Liver (tissue), 7 donors: ENCODE measurements at regions not wholly inside any gene's neighbourhood (a gene's known extent, or its start where the extent isn't known, plus 50 kb on each side); places are given as distances from the start of the nearest gene placed in this dataset.

Experiments
- DNase-seq: peaks from one replicate; pipeline ENCODE4 v3.0.0-alpha.2; 2017; ENCODE audit warnings: low spot score
- H3K27ac ChIP-seq, 2 donors: one replicate each; pipeline ENCODE4 v1.7.0; 2013; ENCODE audit warnings: inconsistent platforms in 2 of 2, low read length in 2 of 2, control low read depth in 1 of 2, low read depth in 1 of 2, mild to moderate bottlenecking in 1 of 2
- H3K27me3 ChIP-seq, 4 donors: one replicate each; pipeline versions ENCODE4 v1.6.1 to v1.7.0; 2013; ENCODE audit warnings: low read length in 3 of 4, inconsistent platforms in 1 of 4, mild to moderate bottlenecking in 1 of 4, moderate library complexity in 1 of 4; ENCODE audit not compliant: control insufficient read depth in 4 of 4, insufficient read depth in 4 of 4
- H3K36me3 ChIP-seq, 4 donors: one replicate each; pipeline versions ENCODE4 v1.6.1 to v1.7.0; 2013; ENCODE audit warnings: low read length in 3 of 4, mild to moderate bottlenecking in 3 of 4, low read depth in 1 of 4, moderate library complexity in 1 of 4; ENCODE audit not compliant: control insufficient read depth in 4 of 4, insufficient read depth in 3 of 4
- H3K4me1 ChIP-seq, 4 donors: one replicate each; pipeline versions ENCODE4 v1.6.1 to v1.7.0; 2013; ENCODE audit warnings: low read length in 3 of 4, mild to moderate bottlenecking in 3 of 4, moderate library complexity in 1 of 4; ENCODE audit not compliant: control insufficient read depth in 4 of 4, insufficient read depth in 4 of 4
- H3K4me3 ChIP-seq, 3 donors: one replicate each; pipeline versions ENCODE4 v1.6.1 to v1.7.0; 2013; ENCODE audit warnings: low read length in 3 of 3, control low read depth in 1 of 3, low read depth in 1 of 3, mild to moderate bottlenecking in 1 of 3
- H3K9ac ChIP-seq, 2 donors: one replicate each; pipeline ENCODE4 v1.7.0; 2013; ENCODE audit warnings: low read length in 2 of 2, mild to moderate bottlenecking in 2 of 2, moderate library complexity in 2 of 2, control low read depth in 1 of 2, low read depth in 1 of 2
- H3K9me3 ChIP-seq, 4 donors: one replicate each; pipeline versions ENCODE4 v1.6.1 to v1.7.0; 2013; ENCODE audit warnings: low read length in 3 of 4; ENCODE audit not compliant: control insufficient read depth in 4 of 4
- ATF3 ChIP-seq: IDR thresholded peaks from 2 replicates; pipeline ENCODE4 v1.6.1; 2016; ENCODE audit warnings: antibody characterized with exemption
- EGR1 ChIP-seq, 2 donors: IDR thresholded peaks; 2 replicates each; pipeline ENCODE4 v1.6.1; 2016 to 2018; ENCODE audit warnings: antibody characterized with exemption in 2 of 2, low read depth in 2 of 2
- FOXA1 ChIP-seq: IDR thresholded peaks from 2 replicates; pipeline ENCODE4 v1.6.1; 2016; ENCODE audit warnings: antibody characterized with exemption
- FOXA2 ChIP-seq: IDR thresholded peaks from 2 replicates; pipeline ENCODE4 v1.6.1; 2016; ENCODE audit warnings: antibody characterized with exemption
- GABPA ChIP-seq, 2 donors: IDR thresholded peaks in 1 of 2; conservative IDR thresholded peaks in 1 of 2; 2 replicates each; pipeline ENCODE4 v1.6.1; 2016; ENCODE audit warnings: antibody characterized with exemption in 2 of 2, mild to moderate bottlenecking in 1 of 2, moderate library complexity in 1 of 2
- HNF4A ChIP-seq, 2 donors: conservative IDR thresholded peaks; 2 replicates each; pipeline ENCODE4 v1.6.1; 2016; ENCODE audit warnings: antibody characterized with exemption in 2 of 2, mild to moderate bottlenecking in 2 of 2
- HNF4G ChIP-seq: IDR thresholded peaks from 2 replicates; pipeline ENCODE4 v1.6.1; 2016; ENCODE audit warnings: antibody characterized with exemption
- JUND ChIP-seq, 2 donors: IDR thresholded peaks; 2 replicates each; pipeline ENCODE4 v1.6.1; 2016; ENCODE audit warnings: antibody characterized with exemption in 2 of 2
- NR2F2 ChIP-seq: IDR thresholded peaks from 2 replicates; pipeline ENCODE4 v1.6.1; 2016; ENCODE audit warnings: antibody characterized with exemption
- RAD21 ChIP-seq, 2 donors: IDR thresholded peaks; 2 replicates each; pipeline ENCODE4 v1.6.1; 2016; ENCODE audit warnings: antibody characterized with exemption in 2 of 2, mild to moderate bottlenecking in 2 of 2
- SP1 ChIP-seq: IDR thresholded peaks from 2 replicates; pipeline ENCODE4 v1.6.1; 2018; ENCODE audit warnings: antibody characterized with exemption, mild to moderate bottlenecking
- TAF1 ChIP-seq: conservative IDR thresholded peaks from 2 replicates; pipeline ENCODE4 v1.6.1; 2016; ENCODE audit warnings: antibody characterized with exemption, mild to moderate bottlenecking
- YY1 ChIP-seq: IDR thresholded peaks from 2 replicates; pipeline ENCODE4 v1.6.1; 2016; ENCODE audit warnings: antibody characterized with exemption, mild to moderate bottlenecking
- ZBTB33 ChIP-seq: IDR thresholded peaks from 2 replicates; pipeline ENCODE4 v1.6.1; 2016; ENCODE audit warnings: antibody characterized with exemption
- WGBS: extraction: QIAGEN DNeasy Blood & Tissue Kit; methylation state at CpG from one replicate; pipeline ENCODE4 v1.1.7; 2013; 5-methylcytosine and 5-hydroxymethylcytosine counted together
- TF ChIP-seq, protein P1 (sequence below): IDR thresholded peaks from 2 replicates; pipeline ENCODE4 v1.6.1; 2016; ENCODE audit warnings: antibody characterized with exemption, mild to moderate bottlenecking
- TF ChIP-seq, protein P2 (sequence below): IDR thresholded peaks from 2 replicates; pipeline ENCODE4 v1.6.1; 2016; ENCODE audit warnings: antibody characterized with exemption
- donor health status: healthy.
- donor health status: healthy.
- donor health status: healthy.
- donor health status: healthy.

DNA sequence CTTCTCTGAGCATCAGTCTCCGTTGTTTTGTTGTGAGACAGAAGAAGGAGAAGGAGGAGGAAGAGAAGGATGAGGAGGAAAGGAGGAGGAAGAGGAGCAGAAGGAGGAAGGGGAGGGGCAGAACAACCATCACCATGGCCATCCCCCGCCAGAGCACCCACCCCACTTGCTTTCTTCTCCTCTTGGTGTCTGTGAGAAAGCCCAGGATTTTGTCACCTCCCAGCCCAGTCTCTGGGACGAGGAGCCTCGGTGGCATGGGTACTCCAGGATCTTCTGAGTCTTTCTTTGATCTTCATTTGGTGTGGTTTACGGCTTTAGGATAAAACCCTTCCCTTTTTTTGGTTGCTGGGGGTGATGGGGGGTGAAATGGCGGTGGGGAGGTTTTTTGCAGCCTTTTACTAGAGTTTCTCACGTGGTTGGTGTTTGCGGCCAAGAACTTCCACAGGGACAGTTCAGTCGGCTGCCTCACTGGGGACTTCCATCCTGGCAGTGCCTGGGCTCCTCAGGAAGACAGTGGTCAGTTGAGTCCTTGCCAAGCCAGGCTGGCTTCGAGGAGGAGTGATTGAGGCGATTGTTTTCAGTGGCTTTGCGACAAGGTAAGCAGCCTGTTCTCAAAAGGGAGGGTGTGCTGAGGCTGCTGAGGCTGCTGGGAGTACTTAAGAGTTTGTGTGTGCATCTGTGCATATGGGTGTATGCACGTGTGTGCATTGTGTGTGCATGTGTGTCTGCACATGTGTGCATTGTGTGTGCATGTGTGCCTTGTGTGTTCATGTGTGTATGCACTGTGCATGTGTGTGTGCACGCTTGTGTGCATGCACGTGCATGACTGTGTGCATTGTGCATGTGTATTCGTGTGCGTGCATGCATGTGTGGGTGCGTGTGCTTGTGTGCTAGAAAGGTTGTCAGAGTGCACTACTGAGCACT, 567.5 kb downstream of the TBC1D22A start:
- Histone ChIP-seq H3K4me1 (no peaks in the 10 kb centered on the region), H3K27ac (no peak overlapping the region), H3K9ac (no peak overlapping the region), H3K9me3 (no peaks in the 10 kb centered on the region), H3K36me3 (no peaks in the 10 kb centered on the region), H3K4me3 (no peak overlapping the region), H3K27me3 (peaks cover 0 to 6% (median 0%) of the 10 kb centered on the region in 4 donors)
- WGBS: 72% methylated on average over 18 of the region's 18 CpGs
- TF ChIP-seq JUND (IDR thresholded peaks at IDR 0.05) (no peak), NR2F2 (no peak), HNF4G (no peak), GABPA (IDR thresholded peaks at IDR 0.05 in 1 of 2, conservative IDR thresholded peaks at IDR 0.05 in 1 of 2) (no peak), ZBTB33 (no peak), FOXA2 (no peak), YY1 (no peak), SP1 (no peak), HNF4A (conservative IDR thresholded peaks at IDR 0.05) (no peak), EGR1 (IDR thresholded peaks at IDR 0.05; ENCODE audit: low read depth in 2 of 2) (no peak), TAF1 (no peak), RAD21 (IDR thresholded peaks at IDR 0.05) (no peak), ATF3 (no peak), FOXA1 (no peak)
- TF ChIP-seq, protein P1, sequence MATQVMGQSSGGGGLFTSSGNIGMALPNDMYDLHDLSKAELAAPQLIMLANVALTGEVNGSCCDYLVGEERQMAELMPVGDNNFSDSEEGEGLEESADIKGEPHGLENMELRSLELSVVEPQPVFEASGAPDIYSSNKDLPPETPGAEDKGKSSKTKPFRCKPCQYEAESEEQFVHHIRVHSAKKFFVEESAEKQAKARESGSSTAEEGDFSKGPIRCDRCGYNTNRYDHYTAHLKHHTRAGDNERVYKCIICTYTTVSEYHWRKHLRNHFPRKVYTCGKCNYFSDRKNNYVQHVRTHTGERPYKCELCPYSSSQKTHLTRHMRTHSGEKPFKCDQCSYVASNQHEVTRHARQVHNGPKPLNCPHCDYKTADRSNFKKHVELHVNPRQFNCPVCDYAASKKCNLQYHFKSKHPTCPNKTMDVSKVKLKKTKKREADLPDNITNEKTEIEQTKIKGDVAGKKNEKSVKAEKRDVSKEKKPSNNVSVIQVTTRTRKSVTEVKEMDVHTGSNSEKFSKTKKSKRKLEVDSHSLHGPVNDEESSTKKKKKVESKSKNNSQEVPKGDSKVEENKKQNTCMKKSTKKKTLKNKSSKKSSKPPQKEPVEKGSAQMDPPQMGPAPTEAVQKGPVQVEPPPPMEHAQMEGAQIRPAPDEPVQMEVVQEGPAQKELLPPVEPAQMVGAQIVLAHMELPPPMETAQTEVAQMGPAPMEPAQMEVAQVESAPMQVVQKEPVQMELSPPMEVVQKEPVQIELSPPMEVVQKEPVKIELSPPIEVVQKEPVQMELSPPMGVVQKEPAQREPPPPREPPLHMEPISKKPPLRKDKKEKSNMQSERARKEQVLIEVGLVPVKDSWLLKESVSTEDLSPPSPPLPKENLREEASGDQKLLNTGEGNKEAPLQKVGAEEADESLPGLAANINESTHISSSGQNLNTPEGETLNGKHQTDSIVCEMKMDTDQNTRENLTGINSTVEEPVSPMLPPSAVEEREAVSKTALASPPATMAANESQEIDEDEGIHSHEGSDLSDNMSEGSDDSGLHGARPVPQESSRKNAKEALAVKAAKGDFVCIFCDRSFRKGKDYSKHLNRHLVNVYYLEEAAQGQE: no peak
- TF ChIP-seq, protein P2, sequence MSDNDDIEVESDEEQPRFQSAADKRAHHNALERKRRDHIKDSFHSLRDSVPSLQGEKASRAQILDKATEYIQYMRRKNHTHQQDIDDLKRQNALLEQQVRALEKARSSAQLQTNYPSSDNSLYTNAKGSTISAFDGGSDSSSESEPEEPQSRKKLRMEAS: no peak
- DNase-seq: no peak

DNA sequence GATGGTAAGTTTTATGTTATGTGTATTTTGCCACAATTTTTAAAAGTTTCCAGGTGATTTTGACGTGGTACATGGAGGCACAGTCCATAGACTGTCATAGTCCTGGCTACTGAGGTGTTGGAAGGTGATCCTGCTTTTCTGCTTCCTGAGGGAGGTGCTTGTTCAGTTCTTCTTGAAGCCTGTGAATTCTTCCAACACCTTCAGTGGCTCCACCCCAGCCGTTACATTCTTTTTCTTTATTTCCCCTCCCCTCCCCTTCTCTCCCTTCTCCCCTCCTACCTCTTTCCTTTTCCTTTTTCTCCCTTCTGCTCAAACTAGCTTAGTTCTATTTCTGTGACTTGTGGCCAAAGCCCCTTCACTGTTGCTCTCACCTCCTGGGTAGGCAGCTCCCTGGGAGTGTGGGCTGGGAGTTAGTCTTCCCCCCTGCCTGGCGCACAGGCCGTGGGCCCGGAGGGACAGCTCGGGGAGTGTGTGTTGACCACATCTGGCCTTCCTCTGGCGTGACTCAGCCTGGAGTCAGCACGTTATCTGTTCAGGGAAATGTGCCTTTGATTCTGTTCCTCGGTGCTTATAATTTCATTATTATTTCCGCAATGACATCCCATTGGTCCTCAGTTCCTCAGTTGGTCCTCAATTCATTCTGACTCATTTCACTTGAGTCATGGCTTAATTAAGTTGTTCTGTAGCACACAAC, 566.2 kb downstream of the TBC1D22A start:
- H3K9me3 ChIP-seq: no peaks in the 10 kb centered on the region
- no peak overlapping the region for H3K9ac ChIP-seq
- no peak for TF ChIP-seq SP1
- TF ChIP-seq, protein P2: no peak
- TF ChIP-seq FOXA1: no peak
- no peak for TF ChIP-seq GABPA (IDR thresholded peaks at IDR 0.05 in 1 of 2, conservative IDR thresholded peaks at IDR 0.05 in 1 of 2)
- DNase-seq: no peak
- 55% methylated on average over 10 of the region's 10 CpGs for WGBS
- H3K4me1 ChIP-seq: no peaks in the 10 kb centered on the region
- no peak overlapping the region for H3K27ac ChIP-seq
- no peak overlapping the region for H3K4me3 ChIP-seq
- H3K27me3 ChIP-seq: peaks cover 0 to 6% (median 0%) of the 10 kb centered on the region in 4 donors
- H3K36me3 ChIP-seq: no peaks in the 10 kb centered on the region
